NB4 (cell line): ENCODE measurements at regions not wholly inside any gene's neighbourhood (a gene's known extent, or its start where the extent isn't known, plus 50 kb on each side); places are given as distances from the start of the nearest gene placed in this dataset.

Source experiments
- POLR2A ChIP-seq: IDR thresholded peaks from 2 replicates; pipeline ENCODE4 v1.6.1; 2011; ENCODE audit warnings: mild to moderate bottlenecking; ENCODE audit not compliant: insufficient read length; ENCODE audit errors: extremely low read depth
- TF ChIP-seq, protein P1 (sequence below): IDR thresholded peaks from one replicate; pipeline ENCODE4 v1.5.1; 2012; ENCODE audit warnings: low read depth, low read length

DNA sequence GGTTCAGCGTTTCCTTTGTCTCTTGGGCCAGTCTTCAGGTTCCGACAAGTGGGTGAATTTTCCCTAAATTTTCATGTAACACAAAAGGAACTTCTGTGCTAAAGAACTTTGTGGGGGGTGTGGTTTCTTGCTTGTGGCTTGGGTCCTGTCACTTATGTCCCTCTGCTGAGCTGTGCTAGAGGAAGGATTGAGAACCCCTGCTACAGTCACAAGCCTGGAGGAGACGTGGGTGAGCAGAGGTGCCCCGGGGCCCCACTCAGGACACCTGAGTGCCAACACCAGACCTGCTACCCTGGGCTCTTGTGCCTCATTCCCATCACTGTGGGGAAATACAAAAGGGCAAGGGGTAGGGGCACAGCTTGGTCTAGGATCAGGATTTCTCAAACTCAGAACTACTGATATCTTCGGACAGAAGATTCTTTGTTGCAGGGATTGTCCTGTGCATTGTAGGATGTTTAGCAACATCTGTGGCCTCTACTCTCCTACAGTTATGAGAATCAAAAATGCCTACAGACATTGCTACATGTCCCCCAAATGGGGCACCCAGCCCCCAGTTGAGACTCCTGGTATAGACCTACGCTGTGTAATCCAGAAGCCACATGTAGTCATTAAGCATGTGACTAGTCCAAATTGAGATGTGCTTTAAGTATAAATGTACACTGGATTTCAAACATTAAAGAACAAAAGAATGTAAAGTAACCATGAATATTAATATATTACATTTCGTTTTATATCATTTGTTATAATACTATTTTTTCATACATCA is 128.7 kb downstream of the LY86 start:
- TF ChIP-seq, protein P1, sequence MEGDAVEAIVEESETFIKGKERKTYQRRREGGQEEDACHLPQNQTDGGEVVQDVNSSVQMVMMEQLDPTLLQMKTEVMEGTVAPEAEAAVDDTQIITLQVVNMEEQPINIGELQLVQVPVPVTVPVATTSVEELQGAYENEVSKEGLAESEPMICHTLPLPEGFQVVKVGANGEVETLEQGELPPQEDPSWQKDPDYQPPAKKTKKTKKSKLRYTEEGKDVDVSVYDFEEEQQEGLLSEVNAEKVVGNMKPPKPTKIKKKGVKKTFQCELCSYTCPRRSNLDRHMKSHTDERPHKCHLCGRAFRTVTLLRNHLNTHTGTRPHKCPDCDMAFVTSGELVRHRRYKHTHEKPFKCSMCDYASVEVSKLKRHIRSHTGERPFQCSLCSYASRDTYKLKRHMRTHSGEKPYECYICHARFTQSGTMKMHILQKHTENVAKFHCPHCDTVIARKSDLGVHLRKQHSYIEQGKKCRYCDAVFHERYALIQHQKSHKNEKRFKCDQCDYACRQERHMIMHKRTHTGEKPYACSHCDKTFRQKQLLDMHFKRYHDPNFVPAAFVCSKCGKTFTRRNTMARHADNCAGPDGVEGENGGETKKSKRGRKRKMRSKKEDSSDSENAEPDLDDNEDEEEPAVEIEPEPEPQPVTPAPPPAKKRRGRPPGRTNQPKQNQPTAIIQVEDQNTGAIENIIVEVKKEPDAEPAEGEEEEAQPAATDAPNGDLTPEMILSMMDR = no peak
- TF ChIP-seq POLR2A = no peak
